Heart left ventricle (tissue), 16 donors: ENCODE measurements at regions not wholly inside any gene's neighbourhood (a gene's known extent, or its start where the extent isn't known, plus 50 kb on each side); places are given as distances from the start of the nearest gene placed in this dataset.

ENCODE experiments used
- ATAC-seq, 4 donors: fragments of 200-7000 bp; cut with Tn5 transposase; one replicate each; pipeline ENCODE4 v1.9.1; 2020 to 2022; ENCODE audit warnings: moderate library complexity in 4 of 4, mild to moderate bottlenecking in 3 of 4, moderate number of reproducible peaks in 1 of 4
- DNase-seq, 5 donors: peaks; one replicate each; pipeline ENCODE4 v3.0.0-alpha.2; 2020
- H3K27ac ChIP-seq, 12 donors: fragments of 200-600 bp; sonication (generic) in 4 of 12; one replicate each; pipeline versions ENCODE4 v1.5.0 to v1.8.0; 2016 to 2022; ENCODE audit warnings: mild to moderate bottlenecking in 2 of 12
- H3K27me3 ChIP-seq, 9 donors: fragments of 200-600 bp; sonication (generic) in 2 of 9; one replicate each; pipeline versions ENCODE4 v1.5.1 to v1.8.0; 2016 to 2022; ENCODE audit warnings: mild to moderate bottlenecking in 3 of 9
- H3K36me3 ChIP-seq, 9 donors: fragments of 200-600 bp; sonication (generic) in 2 of 9; one replicate each; pipeline versions ENCODE4 v1.5.0 to v1.8.0; 2018 to 2022; ENCODE audit warnings: mild to moderate bottlenecking in 2 of 9
- H3K4me1 ChIP-seq, 12 donors: fragments of 200-600 bp; sonication (generic) in 4 of 12; one replicate each; pipeline versions ENCODE4 v1.5.0 to v1.8.0; 2016 to 2022; ENCODE audit warnings: mild to moderate bottlenecking in 3 of 12
- H3K4me3 ChIP-seq, 12 donors: fragments of 200-600 bp; sonication (generic) in 4 of 12; one replicate each; pipeline versions ENCODE4 v1.5.0 to v1.8.0; 2017 to 2022; ENCODE audit warnings: mild to moderate bottlenecking in 9 of 12, moderate library complexity in 4 of 12
- H3K9me3 ChIP-seq, 12 donors: fragments of 200-600 bp; sonication (generic) in 4 of 12; one replicate each; pipeline versions ENCODE4 v1.5.0 to v1.8.0; 2016 to 2022; ENCODE audit warnings: mild to moderate bottlenecking in 1 of 12
- CTCF ChIP-seq, 12 donors: fragments of 200-600 bp; sonication (generic) in 4 of 12; IDR thresholded peaks; one replicate each; pipeline versions ENCODE4 v1.5.0 to v1.8.0; 2018 to 2022; ENCODE audit warnings: antibody characterized with exemption in 12 of 12, mild to moderate bottlenecking in 5 of 12
- POLR2A ChIP-seq, 2 donors: fragments of 450-650 bp; IDR thresholded peaks; one replicate each; pipeline ENCODE4 v1.6.1; 2017; ENCODE audit warnings: antibody characterized with exemption in 2 of 2, mild to moderate bottlenecking in 2 of 2, moderate library complexity in 2 of 2
- WGBS, 4 donors: extraction: QIAGEN DNeasy Blood & Tissue Kit in 2 of 4; methylation state at CpG; one replicate each; pipeline versions ENCODE4 v1.1.5 to v1.1.7; 2013 to 2018; 5-methylcytosine and 5-hydroxymethylcytosine counted together
- intact Hi-C, 10 donors: fragments of 100-400 bp; cut with DNase I; formaldehyde crosslinking; loops; one replicate each; pipeline versions ENCODE4 v1.11.1 to v1.14.2; 2022
- donor health status: ischemic (EF 13 %, LVEDD 7.1; RV severe dilation, severe dysfunction).
- donor health status: healthy with polysubstance abuse.
- donor health status: DM: no; HTN: yes; CAD: no.
- donor health status: DM: no; HTN: no; CAD: no.
- donor health status: ischemic (EF 25% LVEDD 6.9; RV normal size, moderate dysfunction).
- donor health status: ischemic (EF 25% LVEDD 5.7; RV mildly dilated, moderate dysfunction).
- donor health status: healthy.
- donor health status: DM: yes; HTN: yes; CAD: no.
- donor health status: ischemic (EF 35%, LVEDD 5.7; RV mildly dilated, moderate dysfunction).
- donor health status: nonischemic (EF 11% LVEDD 7.7; RV severe dilation, severe dysfunction).
- donor health status: DM: yes; HTN: yes; CAD: no.
- donor health status: PGD.
- donor health status: ischemic (EF 29% LVEDD 5.4; RV normal size, mild dysfunction).
- donor health status: nonischemic (EF 23%, LVEDD 6.1; RV moderate dilation, normal function).

- Histone ChIP-seq H3K9me3 (no peaks in the 10 kb centered on the region), H3K27ac (no peak overlapping the region), H3K36me3 (no peaks in the 10 kb centered on the region), H3K27me3 (peaks cover 0 to 29% (median 0%) of the 10 kb centered on the region in 9 donors), H3K4me3 (no peak overlapping the region), H3K4me1 (no peaks in the 10 kb centered on the region)
- WGBS, 4 donors = 76 to 81% (median 78%) methylated on average over 11 of the region's 11 CpGs
- intact Hi-C loops = no loop called here
- DNase-seq (no peak), ATAC-seq (no peak)
- TF ChIP-seq CTCF (IDR thresholded peaks at IDR 0.05) = no peak
- no peak for TF ChIP-seq POLR2A (IDR thresholded peaks at IDR 0.05)
Observed at GRCh38 chr15:98385752-98386381, 262.5 kb upstream of the IGF1R start.

GRCh38 chr15:98386561-98386960 lies 261.8 kb upstream of the IGF1R start:
- Histone ChIP-seq H3K36me3 (no peaks in the 10 kb centered on the region), H3K4me3 (no peak overlapping the region), H3K9me3 (no peaks in the 10 kb centered on the region), H3K27ac (no peak overlapping the region), H3K4me1 (no peaks in the 10 kb centered on the region), H3K27me3 (peaks cover 0 to 36% (median 7%) of the 10 kb centered on the region in 9 donors)
- DNase-seq (no peak), ATAC-seq (no peak)
- TF ChIP-seq CTCF (IDR thresholded peaks at IDR 0.05) = no peak
- WGBS, 4 donors = 65 to 75% (median 68%) methylated on average over 8 of the region's 8 CpGs
- intact Hi-C loops = no loop called here

GRCh38 chr15:98387866-98388265 lies 260.5 kb upstream of the IGF1R start:
- WGBS, 4 donors = 47 to 59% (median 53%) methylated on average over 2 of the region's 2 CpGs
- ATAC-seq = no peak
- Histone ChIP-seq H3K4me1 (no peaks in the 10 kb centered on the region), H3K4me3 (no peak overlapping the region), H3K36me3 (no peaks in the 10 kb centered on the region), H3K27me3 (peaks cover 0 to 48% (median 6%) of the 10 kb centered on the region in 9 donors), H3K9me3 (no peaks in the 10 kb centered on the region), H3K27ac (no peak overlapping the region)
- no peak for TF ChIP-seq POLR2A (IDR thresholded peaks at IDR 0.05)
- no peak for TF ChIP-seq CTCF (IDR thresholded peaks at IDR 0.05)
- intact Hi-C loops = no loop called here
- DNase-seq = no peak

GRCh38 chr15:98390946-98391530 lies 257.3 kb upstream of the IGF1R start:
- no peak overlapping the region for H3K27ac ChIP-seq
- no peaks in the 10 kb centered on the region for H3K4me1 ChIP-seq
- no peaks in the 10 kb centered on the region for H3K9me3 ChIP-seq
- peaks cover 0 to 48% (median 8%) of the 10 kb centered on the region in 9 donors for H3K27me3 ChIP-seq
- DNase-seq (no peak), ATAC-seq (no peak)
- WGBS, 4 donors = 88 to 94% (median 91%) methylated on average over 7 of the region's 7 CpGs
- H3K36me3 ChIP-seq = no peaks in the 10 kb centered on the region
- TF ChIP-seq CTCF (IDR thresholded peaks at IDR 0.05) (no peak), POLR2A (IDR thresholded peaks at IDR 0.05) (no peak)
- intact Hi-C loops = no loop called here
- no peak overlapping the region for H3K4me3 ChIP-seq
